ENCODE measurements at regions not wholly inside any gene's neighbourhood (a gene's known extent, or its start where the extent isn't known, plus 50 kb on each side); places are given as distances from the start of the nearest gene placed in this dataset.

GRCh38 chr12:16495196-16495595 lies 110.8 kb downstream of the LMO3 start:
- TF ChIP-seq CREB1 (IDR thresholded peaks at IDR 0.05; ENCODE audit: low read depth) (no peak), CEBPB (IDR thresholded peaks at IDR 0.05) (0 out of 2 replicates have a peak, but pooled peaks have one; percentile 25)

Measured in Ishikawa (cell line).